Left ventricle myocardium inferior (tissue), 1 donor: ENCODE measurements at regions not wholly inside any gene's neighbourhood (a gene's known extent, or its start where the extent isn't known, plus 50 kb on each side); places are given as distances from the start of the nearest gene placed in this dataset.

Experiments
- DNase-seq: peaks from one replicate; pipeline ENCODE4 v3.0.0-alpha.2; 2020
- H3K27ac ChIP-seq: fragments of 200-600 bp; replicated peaks from 2 replicates; pipeline ENCODE4 v1.8.0; 2021
- H3K27me3 ChIP-seq: fragments of 200-600 bp; 2 replicates; pipeline ENCODE4 v1.8.0; 2021; ENCODE audit warnings: low read depth
- H3K36me3 ChIP-seq: fragments of 200-600 bp; 2 replicates; pipeline ENCODE4 v1.8.0; 2021
- H3K4me1 ChIP-seq: fragments of 200-600 bp; 2 replicates; pipeline ENCODE4 v1.8.0; 2021
- H3K4me3 ChIP-seq: fragments of 200-600 bp; 2 replicates; pipeline ENCODE4 v1.8.0; 2021; ENCODE audit warnings: mild to moderate bottlenecking, moderate library complexity
- H3K9me3 ChIP-seq: fragments of 200-600 bp; replicated peaks from 2 replicates; pipeline ENCODE4 v1.8.0; 2021
- intact Hi-C: fragments of 100-400 bp; cut with micrococcal nuclease; formaldehyde crosslinking; loops from one replicate; pipeline ENCODE4 v1.11.0; 2022
- TF ChIP-seq, protein P1 (sequence below): fragments of 200-600 bp; IDR thresholded peaks from 2 replicates; pipeline ENCODE4 v1.8.0; 2021; ENCODE audit warnings: antibody characterized with exemption, mild to moderate bottlenecking, borderline replicate concordance
- donor health status: DM: no; HTN: yes; CAD: no; lungs with severe emphysema.

DNA sequence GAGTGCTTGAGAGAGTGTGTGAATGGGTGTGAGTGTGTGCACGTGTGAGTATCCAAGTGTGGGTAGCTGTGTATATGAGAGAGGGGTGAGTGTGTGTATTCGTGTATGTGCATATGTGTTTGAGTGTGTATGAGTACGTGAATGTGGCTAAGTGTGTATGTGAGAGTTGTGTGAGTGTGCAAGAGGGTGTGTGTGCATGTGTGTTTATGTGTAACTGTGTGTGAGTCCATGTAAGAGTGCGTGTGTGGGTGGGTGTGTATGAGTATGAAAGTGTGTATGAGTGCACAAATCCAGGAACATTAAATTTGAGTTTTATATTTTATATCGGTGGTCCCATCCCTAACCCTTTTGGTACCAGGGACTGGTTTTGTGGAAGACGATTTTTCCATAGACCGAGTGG lies 156.4 kb downstream of the TENT4A start:
- no peaks in the 10 kb centered on the region for H3K4me1 ChIP-seq
- H3K4me3 ChIP-seq, result no peak overlapping the region
- no peaks in the 10 kb centered on the region for H3K27me3 ChIP-seq
- TF ChIP-seq, protein P1, sequence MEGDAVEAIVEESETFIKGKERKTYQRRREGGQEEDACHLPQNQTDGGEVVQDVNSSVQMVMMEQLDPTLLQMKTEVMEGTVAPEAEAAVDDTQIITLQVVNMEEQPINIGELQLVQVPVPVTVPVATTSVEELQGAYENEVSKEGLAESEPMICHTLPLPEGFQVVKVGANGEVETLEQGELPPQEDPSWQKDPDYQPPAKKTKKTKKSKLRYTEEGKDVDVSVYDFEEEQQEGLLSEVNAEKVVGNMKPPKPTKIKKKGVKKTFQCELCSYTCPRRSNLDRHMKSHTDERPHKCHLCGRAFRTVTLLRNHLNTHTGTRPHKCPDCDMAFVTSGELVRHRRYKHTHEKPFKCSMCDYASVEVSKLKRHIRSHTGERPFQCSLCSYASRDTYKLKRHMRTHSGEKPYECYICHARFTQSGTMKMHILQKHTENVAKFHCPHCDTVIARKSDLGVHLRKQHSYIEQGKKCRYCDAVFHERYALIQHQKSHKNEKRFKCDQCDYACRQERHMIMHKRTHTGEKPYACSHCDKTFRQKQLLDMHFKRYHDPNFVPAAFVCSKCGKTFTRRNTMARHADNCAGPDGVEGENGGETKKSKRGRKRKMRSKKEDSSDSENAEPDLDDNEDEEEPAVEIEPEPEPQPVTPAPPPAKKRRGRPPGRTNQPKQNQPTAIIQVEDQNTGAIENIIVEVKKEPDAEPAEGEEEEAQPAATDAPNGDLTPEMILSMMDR, result no peak
- intact Hi-C loops, result no loop called here
- no peak overlapping the region for H3K27ac ChIP-seq
- DNase-seq, result no peak
- no peaks in the 10 kb centered on the region for H3K36me3 ChIP-seq
- H3K9me3 ChIP-seq, result no peaks in the 10 kb centered on the region

- H3K4me1 ChIP-seq, result no peaks in the 10 kb centered on the region
- no peak overlapping the region for H3K27ac ChIP-seq
- TF ChIP-seq, protein P1, result no peak
- intact Hi-C loops, result no loop called here
- H3K4me3 ChIP-seq, result no peak overlapping the region
- H3K27me3 ChIP-seq, result peaks cover 1% of the 10 kb centered on the region
- no peaks in the 10 kb centered on the region for H3K36me3 ChIP-seq
- no peak for DNase-seq
- H3K9me3 ChIP-seq, result no peaks in the 10 kb centered on the region
Measured at GRCh38 chr5:6872441-6873160, 159.4 kb downstream of the TENT4A start.

GRCh38 chr5:6873359-6873758 lies 160.1 kb downstream of the TENT4A start:
- Histone ChIP-seq H3K4me3 (no peak overlapping the region), H3K36me3 (no peaks in the 10 kb centered on the region), H3K4me1 (no peaks in the 10 kb centered on the region), H3K27ac (no peak overlapping the region), H3K9me3 (no peaks in the 10 kb centered on the region), H3K27me3 (peaks cover 9% of the 10 kb centered on the region)
- no peak for DNase-seq
- TF ChIP-seq, protein P1, result no peak
- intact Hi-C loops, result no loop called here

DNA sequence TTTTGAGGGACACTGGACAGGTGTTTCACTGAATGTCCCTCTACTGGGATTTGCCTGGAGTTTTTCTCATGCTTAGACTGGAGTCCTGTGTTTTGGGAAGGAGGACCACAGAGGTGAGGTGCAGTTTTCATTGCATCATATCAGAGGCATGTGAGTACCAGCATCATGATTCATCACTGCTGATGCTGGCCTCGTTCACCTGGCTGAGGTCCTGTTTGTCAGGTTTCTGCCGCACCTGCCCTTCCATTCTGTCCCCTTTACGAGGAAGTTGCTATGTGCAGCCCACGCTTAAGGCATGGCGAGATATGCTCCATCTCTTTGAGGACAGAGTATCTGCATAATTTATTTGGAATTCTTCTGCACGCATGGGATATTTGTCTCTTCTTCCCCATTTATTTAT lies 162.1 kb downstream of the TENT4A start:
- Histone ChIP-seq H3K9me3 (peaks cover 6% of the 10 kb centered on the region), H3K36me3 (no peaks in the 10 kb centered on the region)
- TF ChIP-seq, protein P1, result no peak

GRCh38 chr5:6877986-6878828 lies 165.0 kb downstream of the TENT4A start:
- no peaks in the 10 kb centered on the region for H3K36me3 ChIP-seq
- H3K27me3 ChIP-seq, result peaks cover 26% of the 10 kb centered on the region
- no peaks in the 10 kb centered on the region for H3K4me1 ChIP-seq
- TF ChIP-seq, protein P1, result no peak
- intact Hi-C loops, result no loop called here
- no peak for DNase-seq
- H3K4me3 ChIP-seq, result no peak overlapping the region
- H3K27ac ChIP-seq, result no peak overlapping the region
- H3K9me3 ChIP-seq, result peaks cover 6% of the 10 kb centered on the region

More for the DNA sequence above, 162.1 kb downstream of the TENT4A start:
- H3K27ac ChIP-seq, result no peak overlapping the region
- intact Hi-C loops, result no loop called here
- H3K4me1 ChIP-seq, result no peaks in the 10 kb centered on the region
- H3K27me3 ChIP-seq, result peaks cover 20% of the 10 kb centered on the region
- H3K4me3 ChIP-seq, result no peak overlapping the region
- no peak for DNase-seq
